ENCODE measurements at regions not wholly inside any gene's neighbourhood (a gene's known extent, or its start where the extent isn't known, plus 50 kb on each side); places are given as distances from the start of the nearest gene placed in this dataset.

DNA sequence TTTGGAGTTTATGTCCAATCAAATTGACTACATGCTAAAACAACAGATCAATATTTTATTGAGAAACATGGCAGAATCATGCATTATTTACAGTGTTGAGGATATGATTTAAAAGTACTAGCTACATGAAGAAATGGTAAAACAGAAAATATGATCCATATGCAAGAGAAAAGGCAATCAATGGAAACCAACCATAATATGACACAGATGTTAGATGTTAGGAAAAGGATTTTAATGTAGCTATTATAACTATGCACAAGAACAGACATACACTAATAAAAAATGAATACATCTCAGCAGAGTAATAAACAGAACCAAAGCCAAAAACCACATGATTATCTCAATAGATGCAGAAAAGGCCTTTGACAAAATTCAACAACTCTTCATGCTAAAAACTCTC is 166.2 kb upstream of the CACNA2D1 start:
- no TSS peak for BruUV-seq (replicated peaks)
- POLR2A ChIA-PET, result no interaction called here
- CTCF ChIA-PET, result no interaction called here

DNA sequence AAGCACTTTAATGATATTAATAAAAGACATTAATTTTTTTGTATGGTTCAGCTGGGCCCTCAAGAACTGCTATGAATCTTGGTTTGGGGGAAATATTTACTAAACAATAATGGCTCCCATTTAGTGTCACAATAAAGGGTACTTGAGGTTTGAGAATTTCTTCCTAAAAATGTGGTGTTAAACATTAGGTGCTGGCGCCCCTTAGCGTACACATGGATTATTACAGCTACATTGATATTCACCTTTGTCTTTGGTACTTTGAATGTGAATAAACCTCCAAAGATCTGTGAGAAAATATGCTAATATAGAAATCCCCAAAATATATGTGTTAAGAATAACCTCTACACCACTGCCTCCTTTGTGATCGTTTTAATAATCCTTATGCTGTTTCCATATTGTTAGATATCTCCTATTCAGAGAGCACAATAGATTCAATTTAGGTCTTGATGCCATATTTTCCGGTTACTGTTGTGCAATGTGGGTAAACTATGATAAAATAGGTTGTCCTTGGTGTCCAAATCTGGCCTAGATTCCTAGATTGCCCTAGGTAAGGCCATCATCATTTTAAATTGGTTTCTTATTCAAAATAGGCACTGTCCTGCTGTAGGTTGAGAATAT is 161.8 kb upstream of the CACNA2D1 start:
- H3K36me3 ChIP-seq (ENCODE audit: control insufficient read depth in 1 of 2, insufficient read depth in 2 of 2, low read length in 2 of 2), result no peaks in the 10 kb centered on the region
- no peaks in the 10 kb centered on the region for H3K9me2 ChIP-seq (ENCODE audit: insufficient read depth)
- H3K9me3 ChIP-seq (ENCODE audit: control insufficient read depth in 1 of 2, insufficient read depth in 1 of 2, low read depth in 1 of 2, low read length in 2 of 2), result no peaks in the 10 kb centered on the region
- TF ChIP-seq CBX3 (IDR thresholded peaks at IDR 0.05; ENCODE audit: low read depth), result no peak
- TF ChIP-seq, protein P1, sequence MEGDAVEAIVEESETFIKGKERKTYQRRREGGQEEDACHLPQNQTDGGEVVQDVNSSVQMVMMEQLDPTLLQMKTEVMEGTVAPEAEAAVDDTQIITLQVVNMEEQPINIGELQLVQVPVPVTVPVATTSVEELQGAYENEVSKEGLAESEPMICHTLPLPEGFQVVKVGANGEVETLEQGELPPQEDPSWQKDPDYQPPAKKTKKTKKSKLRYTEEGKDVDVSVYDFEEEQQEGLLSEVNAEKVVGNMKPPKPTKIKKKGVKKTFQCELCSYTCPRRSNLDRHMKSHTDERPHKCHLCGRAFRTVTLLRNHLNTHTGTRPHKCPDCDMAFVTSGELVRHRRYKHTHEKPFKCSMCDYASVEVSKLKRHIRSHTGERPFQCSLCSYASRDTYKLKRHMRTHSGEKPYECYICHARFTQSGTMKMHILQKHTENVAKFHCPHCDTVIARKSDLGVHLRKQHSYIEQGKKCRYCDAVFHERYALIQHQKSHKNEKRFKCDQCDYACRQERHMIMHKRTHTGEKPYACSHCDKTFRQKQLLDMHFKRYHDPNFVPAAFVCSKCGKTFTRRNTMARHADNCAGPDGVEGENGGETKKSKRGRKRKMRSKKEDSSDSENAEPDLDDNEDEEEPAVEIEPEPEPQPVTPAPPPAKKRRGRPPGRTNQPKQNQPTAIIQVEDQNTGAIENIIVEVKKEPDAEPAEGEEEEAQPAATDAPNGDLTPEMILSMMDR (IDR thresholded peaks at IDR 0.05 in 2 of 3, conservative IDR thresholded peaks at IDR 0.05 in 1 of 3; ENCODE audit: borderline replicate concordance in 1 of 3, insufficient read depth in 1 of 3, low read depth in 2 of 3, low read length in 2 of 3), result peak; percentile 56 to 86 (median 60); a peak in 5 of 6 replicates
- peak; percentile 74 for TF ChIP-seq RAD21 (IDR thresholded peaks at IDR 0.05; ENCODE audit: low read depth)
- ATAC-seq (peak; percentile 62; the same call in 1 of the 2 replicates), DNase-seq (ENCODE audit: low read depth, low spot score) (peak; percentile 18)
- ChIA-PET RAD21 (ENCODE audit: low non-redundant PET in 1 of 2, low total read pairs in 2 of 2, uncharacterized antibody in 2 of 2, unreplicated experiment in 2 of 2) (interaction anchor here in 1 of 2 experiments (0.8 to 1.0 kb wide), 3 partner anchors 123 to 1105 kb away, joined by 3 read pairs; no protein-coding TSS in a partner anchor), CTCF (interaction anchor here (0.6 to 3.2 kb wide), 12 partner anchors 9 to 1104 kb away, joined by 3 to 15 read pairs (median 3); no protein-coding TSS in a partner anchor), POLR2A (no interaction called here)
- intact Hi-C loops (cut with micrococcal nuclease), result loop anchor here (2.0 to 10.0 kb wide), 3 partner anchors 122 to 561 kb away; no protein-coding TSS in a partner anchor
- no peaks in the 10 kb centered on the region for H4K20me1 ChIP-seq (ENCODE audit: insufficient read depth)
- 0 out of 4 replicates have a peak, but pooled peaks cover 0 to 2% of the 10 kb centered on the region in 2 experiments for H3K4me1 ChIP-seq (ENCODE audit: control insufficient read depth in 1 of 2, insufficient read depth in 2 of 2, low read length in 2 of 2)
- H3K27ac ChIP-seq (ENCODE audit: low read depth, low read length), result no peak overlapping the region
- no peaks in the 10 kb centered on the region for H3K79me2 ChIP-seq (ENCODE audit: insufficient read depth, low read length)
- H3K4me3 ChIP-seq (replicated peaks in 1 of 2; ENCODE audit: low read depth in 1 of 2, low read length in 2 of 2), result no peak overlapping the region
- no TSS peak for BruUV-seq (replicated peaks)
- H3K4me2 ChIP-seq (ENCODE audit: low read length), result no peak overlapping the region
- H3K9ac ChIP-seq (ENCODE audit: low read length), result no peak overlapping the region
- no peaks in the 10 kb centered on the region for H3K27me3 ChIP-seq (ENCODE audit: insufficient read depth, low read length)
- H2AFZ ChIP-seq (ENCODE audit: low read depth, low read length, poor library complexity, severe bottlenecking), result peak overlapping the region; percentile 56

More for the DNA sequence above, 166.2 kb upstream of the CACNA2D1 start:
- Histone ChIP-seq H3K4me2 (ENCODE audit: low read length) (no peak overlapping the region), H3K36me3 (ENCODE audit: control insufficient read depth in 1 of 2, insufficient read depth in 2 of 2, low read length in 2 of 2) (no peaks in the 10 kb centered on the region), H2AFZ (ENCODE audit: low read depth, low read length, poor library complexity, severe bottlenecking) (no peak overlapping the region), H3K9me3 (ENCODE audit: control insufficient read depth in 1 of 2, insufficient read depth in 1 of 2, low read depth in 1 of 2, low read length in 2 of 2) (no peaks in the 10 kb centered on the region), H3K4me1 (ENCODE audit: control insufficient read depth in 1 of 2, insufficient read depth in 2 of 2, low read length in 2 of 2) (no peaks in the 10 kb centered on the region), H3K4me3 (replicated peaks in 1 of 2; ENCODE audit: low read depth in 1 of 2, low read length in 2 of 2) (no peak overlapping the region), H3K27ac (ENCODE audit: low read depth, low read length) (no peak overlapping the region), H3K79me2 (ENCODE audit: insufficient read depth, low read length) (no peaks in the 10 kb centered on the region), H3K9me2 (ENCODE audit: insufficient read depth) (no peaks in the 10 kb centered on the region), H3K27me3 (ENCODE audit: insufficient read depth, low read length) (no peaks in the 10 kb centered on the region), H4K20me1 (ENCODE audit: insufficient read depth) (no peaks in the 10 kb centered on the region), H3K9ac (ENCODE audit: low read length) (no peak overlapping the region)
- RAD21 ChIA-PET (ENCODE audit: low non-redundant PET in 1 of 2, low total read pairs in 2 of 2, uncharacterized antibody in 2 of 2, unreplicated experiment in 2 of 2), result no interaction called here
- DNase-seq (ENCODE audit: low read depth, low spot score) (no peak), ATAC-seq (no peak)
- TF ChIP-seq SRF (IDR thresholded peaks at IDR 0.05; ENCODE audit: low read depth) (no peak), EZH2 (IDR thresholded peaks at IDR 0.05) (no peak)
- TF ChIP-seq, protein P2, sequence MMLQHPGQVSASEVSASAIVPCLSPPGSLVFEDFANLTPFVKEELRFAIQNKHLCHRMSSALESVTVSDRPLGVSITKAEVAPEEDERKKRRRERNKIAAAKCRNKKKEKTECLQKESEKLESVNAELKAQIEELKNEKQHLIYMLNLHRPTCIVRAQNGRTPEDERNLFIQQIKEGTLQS (IDR thresholded peaks at IDR 0.05), result no peak
- intact Hi-C loops (cut with micrococcal nuclease), result loop anchor here (5.0 to 10.0 kb wide), 2 partner anchors 118 to 375 kb away; no protein-coding TSS in a partner anchor
